Peyer's patch (tissue), 4 donors: ENCODE measurements at regions not wholly inside any gene's neighbourhood (a gene's known extent, or its start where the extent isn't known, plus 50 kb on each side); places are given as distances from the start of the nearest gene placed in this dataset.

Source experiments
- POLR2A ChIP-seq, 2 donors: fragments of 450-650 bp; IDR thresholded peaks; one replicate each; pipeline ENCODE4 v1.5.1; 2017; ENCODE audit warnings: antibody characterized with exemption in 2 of 2, mild to moderate bottlenecking in 2 of 2, moderate library complexity in 2 of 2
- TF ChIP-seq, protein P1 (sequence below), 6 experiments: fragments of 450-650 bp in 4 of 6; fragments of 200-600 bp in 2 of 6; sonication (generic) in 1 of 6; IDR thresholded peaks; one replicate each; pipeline ENCODE4 v1.5.1; 2017 to 2019; ENCODE audit warnings: antibody characterized with exemption in 6 of 6, mild to moderate bottlenecking in 3 of 6, moderate library complexity in 1 of 6

DNA sequence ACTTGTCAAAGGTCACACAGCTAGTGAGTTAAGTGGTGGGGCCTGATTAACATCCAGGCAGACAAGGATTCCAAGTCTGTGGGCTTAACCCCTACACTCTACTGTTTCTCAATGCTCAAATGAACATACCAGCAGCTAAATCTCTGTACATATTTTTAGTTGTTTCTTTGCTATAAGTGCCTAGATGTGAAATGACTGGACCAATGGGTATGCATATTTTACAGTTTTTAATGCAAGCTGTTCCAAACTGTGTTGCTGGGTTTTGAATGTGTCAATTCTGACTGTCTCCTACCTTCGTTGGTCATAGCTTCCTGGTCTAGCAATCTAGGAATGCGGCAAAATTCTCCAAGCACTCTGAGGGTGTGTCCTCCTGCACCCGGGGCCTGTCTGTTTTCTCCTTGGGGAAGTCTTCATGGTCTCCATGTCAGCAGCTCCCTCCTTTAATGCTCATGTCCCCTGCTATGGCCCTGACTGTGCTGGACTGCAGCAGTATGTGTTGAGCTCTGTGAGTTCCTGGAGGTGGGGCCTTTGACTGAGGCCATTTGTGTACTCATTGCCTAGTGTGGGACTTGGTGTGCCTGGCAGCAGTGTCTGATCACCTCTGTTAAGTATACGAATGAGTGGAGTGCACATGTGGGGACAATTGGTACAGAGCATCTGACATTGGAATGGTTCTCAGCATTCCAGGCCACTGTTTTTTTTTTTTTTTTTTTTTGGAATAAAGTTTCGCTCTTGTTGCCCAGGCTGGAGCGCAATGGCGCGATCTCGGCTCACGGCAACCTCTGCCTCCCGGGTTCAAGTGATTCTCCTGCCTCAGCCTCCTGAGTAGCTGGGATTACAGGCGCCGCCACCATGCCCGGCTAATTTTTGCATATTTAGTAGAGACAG lies 72.9 kb upstream of the SLC2A1 start:
- TF ChIP-seq, protein P1, sequence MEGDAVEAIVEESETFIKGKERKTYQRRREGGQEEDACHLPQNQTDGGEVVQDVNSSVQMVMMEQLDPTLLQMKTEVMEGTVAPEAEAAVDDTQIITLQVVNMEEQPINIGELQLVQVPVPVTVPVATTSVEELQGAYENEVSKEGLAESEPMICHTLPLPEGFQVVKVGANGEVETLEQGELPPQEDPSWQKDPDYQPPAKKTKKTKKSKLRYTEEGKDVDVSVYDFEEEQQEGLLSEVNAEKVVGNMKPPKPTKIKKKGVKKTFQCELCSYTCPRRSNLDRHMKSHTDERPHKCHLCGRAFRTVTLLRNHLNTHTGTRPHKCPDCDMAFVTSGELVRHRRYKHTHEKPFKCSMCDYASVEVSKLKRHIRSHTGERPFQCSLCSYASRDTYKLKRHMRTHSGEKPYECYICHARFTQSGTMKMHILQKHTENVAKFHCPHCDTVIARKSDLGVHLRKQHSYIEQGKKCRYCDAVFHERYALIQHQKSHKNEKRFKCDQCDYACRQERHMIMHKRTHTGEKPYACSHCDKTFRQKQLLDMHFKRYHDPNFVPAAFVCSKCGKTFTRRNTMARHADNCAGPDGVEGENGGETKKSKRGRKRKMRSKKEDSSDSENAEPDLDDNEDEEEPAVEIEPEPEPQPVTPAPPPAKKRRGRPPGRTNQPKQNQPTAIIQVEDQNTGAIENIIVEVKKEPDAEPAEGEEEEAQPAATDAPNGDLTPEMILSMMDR (IDR thresholded peaks at IDR 0.05), result no peak
- TF ChIP-seq POLR2A (IDR thresholded peaks at IDR 0.05), result no peak
